CD4-positive, alpha-beta memory T cell (primary cell): ENCODE measurements at regions not wholly inside any gene's neighbourhood (a gene's known extent, or its start where the extent isn't known, plus 50 kb on each side); places are given as distances from the start of the nearest gene placed in this dataset.
"Not testable (repeated sequence)": the region's sequence is repeated elsewhere in the genome, so short reads cannot be mapped to it uniquely, and the experiment has no call there.

Source experiments
- CTCF ChIA-PET: fragments of 350-600 bp; sonication (Branson Sonifier 250); formaldehyde crosslinking; loops from one replicate; lab custom pipeline; 2021; ENCODE audit warnings: inconsistent platforms; ENCODE audit not compliant: partially characterized antibody; lab: Charles Lee
- POLR2A ChIA-PET: fragments of 350-600 bp; sonication (Branson Sonifier 250); formaldehyde crosslinking; loops from one replicate; lab custom pipeline; 2021; ENCODE audit not compliant: partially characterized antibody; lab: Charles Lee
- DNase-seq, 5 donors: peaks; one replicate each; pipeline versions ENCODE4 v3.0.0 to v3.0.0-alpha.2; 2020 to 2022; ENCODE audit warnings: mixed read lengths in 1 of 5
- H3K27ac ChIP-seq: one replicate; pipeline ENCODE4 v1.7.0; 2013; ENCODE audit warnings: low read depth, low read length
- H3K27me3 ChIP-seq: 2 replicates; pipeline ENCODE4 v1.7.0; 2013; ENCODE audit warnings: mild to moderate bottlenecking, low read length, moderate library complexity; ENCODE audit not compliant: insufficient read depth
- H3K36me3 ChIP-seq: 2 replicates; pipeline ENCODE4 v1.7.0; 2013; ENCODE audit warnings: mild to moderate bottlenecking, low read length, moderate library complexity; ENCODE audit not compliant: insufficient read depth
- H3K4me1 ChIP-seq: 2 replicates; pipeline ENCODE4 v1.7.0; 2013; ENCODE audit warnings: mild to moderate bottlenecking, low read length, moderate library complexity; ENCODE audit not compliant: insufficient read depth
- H3K4me3 ChIP-seq, 2 donors: one replicate each; pipeline ENCODE4 v1.7.0; 2013; ENCODE audit warnings: low read length in 2 of 2, mild to moderate bottlenecking in 1 of 2
- H3K9me3 ChIP-seq, 2 donors: one replicate each; pipeline ENCODE4 v1.7.0; 2013; ENCODE audit warnings: low read length in 2 of 2, control low read depth in 1 of 2; ENCODE audit not compliant: control insufficient read depth in 1 of 2
- H3K27ac Mint-ChIP-seq, 7 donors: one replicate each; pipeline ENCODE4 v1.8.0; 2020 to 2021; ENCODE audit warnings: mixed read lengths in 7 of 7, mild to moderate bottlenecking in 6 of 7, inconsistent platforms in 3 of 7, moderate library complexity in 3 of 7
- H3K27me3 Mint-ChIP-seq, 2 donors: one replicate each; pipeline ENCODE4 v1.8.0; 2020 to 2021; ENCODE audit warnings: mixed read lengths in 2 of 2
- H3K36me3 Mint-ChIP-seq, 2 donors: one replicate each; pipeline ENCODE4 v1.8.0; 2020 to 2021; ENCODE audit warnings: mixed read lengths in 2 of 2, inconsistent platforms in 1 of 2, mild to moderate bottlenecking in 1 of 2
- H3K4me1 Mint-ChIP-seq, 4 donors: one replicate each; pipeline ENCODE4 v1.8.0; 2020 to 2021; ENCODE audit warnings: mixed read lengths in 4 of 4, mild to moderate bottlenecking in 1 of 4
- H3K4me3 Mint-ChIP-seq, 8 donors: one replicate each; pipeline ENCODE4 v1.8.0; 2020 to 2021; ENCODE audit warnings: mixed read lengths in 8 of 8, mild to moderate bottlenecking in 7 of 8, moderate library complexity in 6 of 8, inconsistent platforms in 3 of 8
- H3K9me3 Mint-ChIP-seq, 8 donors: one replicate each; pipeline ENCODE4 v1.8.0; 2020 to 2021; ENCODE audit warnings: mixed read lengths in 8 of 8, mild to moderate bottlenecking in 5 of 8, inconsistent platforms in 3 of 8, moderate library complexity in 1 of 8
- intact Hi-C: fragments of 100-400 bp; cut with micrococcal nuclease; formaldehyde crosslinking; loops from one replicate; pipeline ENCODE4 v1.15.1; 2023

DNA sequence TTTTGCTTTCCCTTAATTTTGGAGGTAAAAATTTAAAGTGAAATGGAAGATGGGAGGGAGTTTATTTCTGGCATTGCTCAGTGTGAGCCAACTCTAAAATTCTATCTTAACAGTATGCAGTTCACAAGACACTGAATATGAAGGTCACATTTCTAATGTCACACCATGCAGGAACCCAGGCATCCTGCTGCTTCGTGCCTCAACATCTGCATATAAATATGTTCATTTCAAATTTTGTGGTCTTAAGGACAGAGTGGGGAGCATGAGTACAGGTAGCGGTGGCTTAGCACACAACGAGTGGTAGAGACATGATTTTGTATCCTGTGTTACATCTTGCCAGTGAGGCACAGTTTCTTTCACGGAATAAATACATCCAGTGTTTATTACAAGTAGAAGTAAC, 102.4 kb downstream of the ARL4C start:
- Mint-ChIP-seq H3K27me3 (no peaks in the 10 kb centered on the region), H3K27ac (peak overlapping the region; percentile 83 to 96 (median 94)), H3K36me3 (no peaks in the 10 kb centered on the region), H3K4me3 (peak overlapping the region in 6 of 8 donors; percentile 19 to 90 (median 82)), H3K9me3 (peaks cover 0 to 3% (median 0%) of the 10 kb centered on the region in 8 donors), H3K4me1 (peaks cover 44 to 74% (median 58%) of the 10 kb centered on the region in 4 donors)
- Histone ChIP-seq H3K27ac (peak overlapping the region; percentile 46), H3K4me1 (peaks cover 61% of the 10 kb centered on the region), H3K27me3 (no peaks in the 10 kb centered on the region), H3K9me3 (no peaks in the 10 kb centered on the region), H3K4me3 (no peak overlapping the region), H3K36me3 (no peaks in the 10 kb centered on the region)
- DNase-seq: no peak
- intact Hi-C loops: loop anchor here (5.0 kb wide), 1 partner anchor 58 kb away; no protein-coding TSS in a partner anchor
- CTCF ChIA-PET: interaction anchor here (1.5 to 2.9 kb wide), 3 partner anchors 11 to 106 kb away, joined by 3 to 7 read pairs (median 6); no protein-coding TSS in a partner anchor
- POLR2A ChIA-PET: interaction anchor here (1.0 to 2.1 kb wide), 5 partner anchors 8 to 106 kb away, joined by 3 to 8 read pairs (median 4); no protein-coding TSS in a partner anchor

DNA sequence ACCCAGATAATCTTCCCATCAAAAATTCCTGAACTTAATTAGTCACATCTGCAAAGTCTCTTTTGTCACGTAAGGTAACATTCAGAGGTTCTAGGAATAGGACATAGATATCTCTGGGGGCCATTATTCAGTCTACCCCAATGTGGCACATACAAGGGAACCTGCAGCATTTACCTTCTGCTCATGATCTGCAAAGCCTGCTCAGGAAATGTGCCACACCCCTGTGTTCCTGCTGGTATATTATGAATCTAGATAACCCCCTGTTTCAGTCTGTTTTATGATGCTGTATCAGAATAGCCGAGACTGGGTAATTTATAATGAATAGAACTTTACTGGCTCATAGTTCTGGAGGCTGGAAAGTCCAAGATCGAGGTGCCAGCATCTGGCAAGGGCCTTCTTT, 103.5 kb downstream of the ARL4C start:
- Histone ChIP-seq H3K27ac (peak overlapping the region; percentile 46), H3K36me3 (no peaks in the 10 kb centered on the region), H3K27me3 (no peaks in the 10 kb centered on the region), H3K4me3 (peak overlapping the region; percentile 8 to 27), H3K9me3 (no peaks in the 10 kb centered on the region), H3K4me1 (peaks cover 61% of the 10 kb centered on the region)
- H3K9me3 Mint-ChIP-seq: peaks cover 0 to 3% (median 0%) of the 10 kb centered on the region in 8 donors
- POLR2A ChIA-PET: interaction anchor here (0.9 to 1.5 kb wide), 12 partner anchors 9 to 104 kb away, joined by 3 to 12 read pairs (median 4); partner anchors contain the start of gene ARL4C
- peak in 4 of 5 donors; percentile 23 to 33 (median 28) for DNase-seq
- H3K36me3 Mint-ChIP-seq: no peaks in the 10 kb centered on the region
- intact Hi-C loops: loop anchor here (1.0 to 5.0 kb wide), 3 partner anchors 29 to 104 kb away; no protein-coding TSS in a partner anchor
- peak overlapping the region; percentile 63 to 90 (median 80) for H3K4me3 Mint-ChIP-seq
- peaks cover 47 to 73% (median 56%) of the 10 kb centered on the region in 4 donors for H3K4me1 Mint-ChIP-seq
- peak overlapping the region; percentile 83 to 96 (median 94) for H3K27ac Mint-ChIP-seq
- H3K27me3 Mint-ChIP-seq: no peaks in the 10 kb centered on the region
- CTCF ChIA-PET: interaction anchor here (0.7 to 2.0 kb wide), 14 partner anchors 19 to 258 kb away, joined by 3 to 9 read pairs (median 4); no protein-coding TSS in a partner anchor

DNA sequence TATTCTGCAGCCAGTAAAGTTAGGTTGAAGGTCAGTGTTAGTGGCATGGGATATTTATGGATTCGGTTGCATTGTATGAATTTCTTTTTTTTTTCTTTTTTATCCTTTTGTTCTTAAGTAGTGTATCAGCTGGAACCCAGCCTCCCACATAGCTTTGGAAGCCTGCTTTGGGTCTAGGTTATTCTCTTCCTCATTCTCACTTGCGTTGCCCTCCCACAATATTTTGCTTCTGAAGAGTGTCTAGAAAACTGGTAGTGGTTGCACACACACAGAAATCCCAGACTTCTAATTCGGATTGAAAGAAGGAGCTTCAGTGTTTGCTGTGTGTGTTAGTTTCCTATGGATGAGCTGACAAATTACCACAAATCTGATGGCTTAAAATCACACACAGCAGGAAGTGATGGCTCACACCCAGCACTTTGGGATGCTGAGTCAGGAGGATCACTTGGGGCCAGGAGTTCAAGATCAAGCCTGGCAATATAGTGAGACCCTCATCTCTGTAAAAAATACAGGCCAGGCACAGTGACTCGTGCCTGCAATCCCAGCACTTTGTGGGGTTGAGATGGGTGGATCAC, 104.8 kb downstream of the ARL4C start:
- no peak for DNase-seq
- H3K4me3 ChIP-seq: no peak overlapping the region
- no peak overlapping the region for H3K27ac ChIP-seq
- no peaks in the 10 kb centered on the region for H3K9me3 ChIP-seq
- no peaks in the 10 kb centered on the region for H3K27me3 ChIP-seq
- H3K36me3 ChIP-seq: no peaks in the 10 kb centered on the region
- peaks cover 61% of the 10 kb centered on the region for H3K4me1 ChIP-seq
- ChIA-PET POLR2A (interaction anchor here (0.9 to 1.5 kb wide), 11 partner anchors 17 to 256 kb away, joined by 3 to 12 read pairs (median 3); partner anchors contain the start of gene ARL4C), CTCF (interaction anchor here (0.8 to 2.0 kb wide), 12 partner anchors 18 to 257 kb away, joined by 3 to 9 read pairs (median 5); no protein-coding TSS in a partner anchor)
- H3K36me3 Mint-ChIP-seq: no peaks in the 10 kb centered on the region
- H3K9me3 Mint-ChIP-seq: peaks cover 0 to 3% (median 0%) of the 10 kb centered on the region in 8 donors
- peaks cover 47 to 65% (median 56%) of the 10 kb centered on the region in 4 donors for H3K4me1 Mint-ChIP-seq
- H3K27ac Mint-ChIP-seq: peak overlapping the region; percentile 50 to 96 (median 85)
- peak overlapping the region in 6 of 8 donors; percentile 8 to 65 (median 40) for H3K4me3 Mint-ChIP-seq
- intact Hi-C loops: loop anchor here (2.0 to 5.0 kb wide), 2 partner anchors 31 to 60 kb away; no protein-coding TSS in a partner anchor
- no peaks in the 10 kb centered on the region for H3K27me3 Mint-ChIP-seq

DNA sequence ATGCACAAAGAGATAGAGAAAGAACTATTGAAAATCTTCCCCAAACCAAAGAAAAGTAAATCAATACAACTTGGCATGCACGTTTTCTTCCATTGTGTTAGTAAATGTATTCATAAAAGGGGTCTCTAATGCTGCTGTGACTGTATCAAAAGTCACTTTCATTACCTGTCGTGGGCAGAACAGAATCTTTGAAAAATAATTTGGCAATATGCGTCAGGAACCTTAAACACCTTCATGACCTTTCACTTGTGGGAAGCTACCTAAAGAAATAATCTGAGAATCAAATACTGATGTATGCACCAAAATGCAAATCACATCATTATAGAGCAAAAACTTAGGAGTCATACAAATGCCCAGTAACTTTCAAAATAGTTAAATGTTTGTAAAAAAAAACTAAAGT, 105.3 kb downstream of the ARL4C start:
- Mint-ChIP-seq H3K27ac (peak overlapping the region; percentile 50 to 96 (median 83)), H3K4me1 (peaks cover 48 to 68% (median 57%) of the 10 kb centered on the region in 4 donors), H3K4me3 (peak overlapping the region in 4 of 8 donors; percentile 15 to 60 (median 39)), H3K36me3 (no peaks in the 10 kb centered on the region), H3K27me3 (no peaks in the 10 kb centered on the region), H3K9me3 (peaks cover 0 to 3% (median 0%) of the 10 kb centered on the region in 8 donors)
- Histone ChIP-seq H3K36me3 (no peaks in the 10 kb centered on the region), H3K4me3 (no peak overlapping the region), H3K9me3 (no peaks in the 10 kb centered on the region), H3K27ac (no peak overlapping the region), H3K4me1 (peaks cover 59% of the 10 kb centered on the region), H3K27me3 (no peaks in the 10 kb centered on the region)
- ChIA-PET POLR2A (interaction anchor here (1.3 to 1.5 kb wide), 2 partner anchors 31 to 101 kb away, joined by 3 to 4 read pairs; no protein-coding TSS in a partner anchor), CTCF (interaction anchor here (1.7 to 2.0 kb wide), 5 partner anchors 31 to 256 kb away, joined by 3 to 9 read pairs (median 8); no protein-coding TSS in a partner anchor)
- no peak for DNase-seq
- intact Hi-C loops: loop anchor here (2.0 to 5.0 kb wide), 2 partner anchors 31 to 61 kb away; no protein-coding TSS in a partner anchor

DNA sequence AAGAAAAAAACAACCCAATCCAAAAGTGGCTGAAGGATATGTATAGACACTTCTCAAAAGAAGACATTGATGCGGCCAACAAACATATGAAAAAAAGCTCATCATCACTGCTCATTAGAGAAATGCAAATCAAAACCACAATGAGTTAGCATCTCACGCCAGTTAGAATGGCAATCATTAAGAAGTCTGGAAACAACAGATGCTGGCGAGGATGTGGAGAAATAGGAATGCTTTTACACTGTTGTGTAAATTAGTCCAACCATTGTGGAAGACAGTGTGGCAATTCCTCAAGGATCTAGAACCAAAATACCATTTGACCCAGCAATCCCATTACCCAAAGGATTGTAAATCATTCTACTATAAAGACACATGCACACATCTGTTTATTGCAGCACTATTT, 107.2 kb downstream of the ARL4C start:
- intact Hi-C loops: loop anchor here (5.0 kb wide), 1 partner anchor 63 kb away; no protein-coding TSS in a partner anchor
- POLR2A ChIA-PET, H3K36me3 ChIP-seq, H3K27ac ChIP-seq, H3K36me3 Mint-ChIP-seq, H3K4me3 ChIP-seq, H3K9me3 ChIP-seq, H3K9me3 Mint-ChIP-seq, CTCF ChIA-PET, H3K4me3 Mint-ChIP-seq, DNase-seq, H3K27me3 ChIP-seq, H3K27me3 Mint-ChIP-seq: not testable (repeated sequence)
- Mint-ChIP-seq H3K27ac (peak overlapping the region in 3 of 7 donors; percentile 6 to 58 (median 58)), H3K4me1 (peaks cover 39 to 57% (median 47%) of the 10 kb centered on the region in 4 donors)
- H3K4me1 ChIP-seq: peaks cover 39% of the 10 kb centered on the region

DNA sequence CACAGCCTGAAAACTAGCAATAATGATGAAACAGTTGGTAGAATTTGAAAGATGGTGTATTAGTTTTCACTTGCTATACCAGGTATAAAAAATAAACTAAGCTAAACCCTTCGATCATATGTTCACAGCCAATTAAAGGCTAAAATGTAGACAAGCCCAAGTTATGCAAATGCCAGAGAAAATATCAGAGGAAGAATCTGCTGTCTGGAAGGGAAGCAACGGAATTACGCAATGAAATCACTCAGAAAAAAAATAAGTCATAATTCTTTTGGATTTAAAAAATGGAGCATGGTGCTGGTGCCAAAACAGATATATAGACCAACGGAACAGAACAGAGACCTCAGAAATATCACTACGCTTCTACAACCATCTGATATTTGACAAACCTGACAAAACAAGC, 108.3 kb downstream of the ARL4C start:
- H3K36me3 Mint-ChIP-seq: no peaks in the 10 kb centered on the region
- Histone ChIP-seq H3K9me3 (no peaks in the 10 kb centered on the region), H3K36me3 (no peaks in the 10 kb centered on the region), H3K27ac (no peak overlapping the region), H3K4me1 (peaks cover 29% of the 10 kb centered on the region), H3K4me3 (no peak overlapping the region), H3K27me3 (no peaks in the 10 kb centered on the region)
- CTCF ChIA-PET: interaction anchor here (0.7 kb wide), 1 partner anchor 14 kb away, joined by 3 read pairs; no protein-coding TSS in a partner anchor
- no peak overlapping the region for H3K4me3 Mint-ChIP-seq
- H3K27me3 Mint-ChIP-seq: no peaks in the 10 kb centered on the region
- DNase-seq: no peak
- POLR2A ChIA-PET: interaction anchor here (1.0 to 1.2 kb wide), 2 partner anchors 10 to 95 kb away, joined by 3 read pairs; no protein-coding TSS in a partner anchor
- intact Hi-C loops: no loop called here
- H3K27ac Mint-ChIP-seq: peak overlapping the region in 2 of 7 donors; percentile 17 to 29
- H3K9me3 Mint-ChIP-seq: peaks cover 0 to 4% (median 1%) of the 10 kb centered on the region in 8 donors
- peaks cover 30 to 46% (median 36%) of the 10 kb centered on the region in 4 donors for H3K4me1 Mint-ChIP-seq

DNA sequence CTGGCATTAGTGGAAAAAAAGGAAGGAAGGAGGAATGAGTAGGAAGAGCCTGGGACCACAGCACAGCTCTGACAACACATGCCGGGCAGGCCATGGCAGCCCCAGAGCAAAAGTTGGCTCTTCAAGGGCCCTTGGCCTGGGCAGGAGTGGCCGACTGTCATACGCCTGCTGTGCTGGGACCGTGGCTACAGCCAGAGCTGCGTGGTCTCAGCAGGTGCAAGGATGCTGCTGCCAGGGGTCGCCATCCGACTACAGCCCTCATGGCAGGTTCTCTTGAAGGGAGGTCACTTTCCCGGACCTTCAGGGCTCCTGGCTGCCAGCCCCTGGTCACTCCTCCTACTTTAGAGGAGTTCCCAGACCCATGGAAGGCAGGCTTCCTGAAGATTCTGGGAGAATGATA, 109.9 kb downstream of the ARL4C start:
- DNase-seq: no peak

More for the DNA sequence above, 109.9 kb downstream of the ARL4C start:
- no peak overlapping the region for H3K4me3 Mint-ChIP-seq
- ChIA-PET CTCF (no interaction called here), POLR2A (no interaction called here)
- no peaks in the 10 kb centered on the region for H3K9me3 ChIP-seq
- peak overlapping the region in 3 of 7 donors; percentile 22 to 82 (median 82) for H3K27ac Mint-ChIP-seq
- no peaks in the 10 kb centered on the region for H3K27me3 Mint-ChIP-seq
- no peaks in the 10 kb centered on the region for H3K36me3 ChIP-seq
- peaks cover 13% of the 10 kb centered on the region for H3K4me1 ChIP-seq
- no peaks in the 10 kb centered on the region for H3K36me3 Mint-ChIP-seq
- no peaks in the 10 kb centered on the region for H3K27me3 ChIP-seq
- H3K4me1 Mint-ChIP-seq: peaks cover 17 to 30% (median 21%) of the 10 kb centered on the region in 4 donors
- intact Hi-C loops: no loop called here
- no peak overlapping the region for H3K27ac ChIP-seq
- peaks cover 0 to 4% (median 1%) of the 10 kb centered on the region in 8 donors for H3K9me3 Mint-ChIP-seq
- no peak overlapping the region for H3K4me3 ChIP-seq
